Glutamatergic neuron (in vitro differentiated cells): ENCODE measurements at regions not wholly inside any gene's neighbourhood (a gene's known extent, or its start where the extent isn't known, plus 50 kb on each side); places are given as distances from the start of the nearest gene placed in this dataset.

ENCODE experiments used
- DNase-seq: peaks from one replicate; pipeline ENCODE4 v3.0.0; 2022
- H3K27ac Mint-ChIP-seq: one replicate; pipeline ENCODE4 v1.8.0; 2020; ENCODE audit warnings: mild to moderate bottlenecking, mixed read lengths, inconsistent platforms; ENCODE audit not compliant: unreplicated experiment
- H3K27me3 Mint-ChIP-seq: one replicate; pipeline ENCODE4 v1.8.0; 2020; ENCODE audit warnings: mild to moderate bottlenecking, moderate library complexity, mixed read lengths, inconsistent platforms; ENCODE audit not compliant: unreplicated experiment
- H3K36me3 Mint-ChIP-seq: one replicate; pipeline ENCODE4 v1.8.0; 2020; ENCODE audit warnings: mild to moderate bottlenecking, mixed read lengths, inconsistent platforms; ENCODE audit not compliant: unreplicated experiment
- H3K4me1 Mint-ChIP-seq: one replicate; pipeline ENCODE4 v1.8.0; 2020; ENCODE audit warnings: mild to moderate bottlenecking, low read depth, mixed read lengths, inconsistent platforms; ENCODE audit not compliant: unreplicated experiment
- H3K4me3 Mint-ChIP-seq: one replicate; pipeline ENCODE4 v1.8.0; 2020; ENCODE audit warnings: mild to moderate bottlenecking, mixed read lengths, inconsistent platforms; ENCODE audit not compliant: unreplicated experiment
- H3K9me3 Mint-ChIP-seq: one replicate; pipeline ENCODE4 v1.8.0; 2020; ENCODE audit warnings: mild to moderate bottlenecking, moderate library complexity, mixed read lengths, inconsistent platforms; ENCODE audit not compliant: unreplicated experiment
- TF ChIP-seq, protein P1 (sequence below): fragments of 200-600 bp; sonication (generic); IDR thresholded peaks from one replicate; pipeline ENCODE4 v1.5.0; 2021; ENCODE audit not compliant: partially characterized antibody, unreplicated experiment

DNA sequence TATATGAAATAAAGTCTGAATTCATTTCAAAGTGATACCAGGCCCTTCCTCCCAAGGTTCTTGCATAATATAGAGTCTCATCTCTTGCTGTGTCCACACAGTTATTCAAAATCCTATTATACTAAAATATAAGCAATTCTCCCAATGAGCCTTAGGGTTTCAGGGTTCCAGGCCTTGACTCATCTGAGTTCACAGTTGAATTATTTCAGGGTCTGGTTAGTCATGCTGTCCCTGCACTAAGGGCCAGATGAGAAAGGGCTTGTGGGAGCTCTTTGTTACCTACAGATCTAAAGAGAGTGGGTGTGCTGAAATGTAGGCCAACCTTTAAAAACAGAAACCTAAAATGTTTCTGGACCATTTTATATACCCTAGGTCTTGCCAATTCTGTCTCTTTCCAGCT, 337.5 kb upstream of the LRRC7 start:
- DNase-seq = no peak
- Mint-ChIP-seq H3K27ac (no peak overlapping the region), H3K36me3 (no peaks in the 10 kb centered on the region), H3K9me3 (no peaks in the 10 kb centered on the region), H3K4me1 (no peaks in the 10 kb centered on the region), H3K27me3 (no peaks in the 10 kb centered on the region), H3K4me3 (no peak overlapping the region)
- TF ChIP-seq, protein P1, sequence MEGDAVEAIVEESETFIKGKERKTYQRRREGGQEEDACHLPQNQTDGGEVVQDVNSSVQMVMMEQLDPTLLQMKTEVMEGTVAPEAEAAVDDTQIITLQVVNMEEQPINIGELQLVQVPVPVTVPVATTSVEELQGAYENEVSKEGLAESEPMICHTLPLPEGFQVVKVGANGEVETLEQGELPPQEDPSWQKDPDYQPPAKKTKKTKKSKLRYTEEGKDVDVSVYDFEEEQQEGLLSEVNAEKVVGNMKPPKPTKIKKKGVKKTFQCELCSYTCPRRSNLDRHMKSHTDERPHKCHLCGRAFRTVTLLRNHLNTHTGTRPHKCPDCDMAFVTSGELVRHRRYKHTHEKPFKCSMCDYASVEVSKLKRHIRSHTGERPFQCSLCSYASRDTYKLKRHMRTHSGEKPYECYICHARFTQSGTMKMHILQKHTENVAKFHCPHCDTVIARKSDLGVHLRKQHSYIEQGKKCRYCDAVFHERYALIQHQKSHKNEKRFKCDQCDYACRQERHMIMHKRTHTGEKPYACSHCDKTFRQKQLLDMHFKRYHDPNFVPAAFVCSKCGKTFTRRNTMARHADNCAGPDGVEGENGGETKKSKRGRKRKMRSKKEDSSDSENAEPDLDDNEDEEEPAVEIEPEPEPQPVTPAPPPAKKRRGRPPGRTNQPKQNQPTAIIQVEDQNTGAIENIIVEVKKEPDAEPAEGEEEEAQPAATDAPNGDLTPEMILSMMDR = no peak

DNA sequence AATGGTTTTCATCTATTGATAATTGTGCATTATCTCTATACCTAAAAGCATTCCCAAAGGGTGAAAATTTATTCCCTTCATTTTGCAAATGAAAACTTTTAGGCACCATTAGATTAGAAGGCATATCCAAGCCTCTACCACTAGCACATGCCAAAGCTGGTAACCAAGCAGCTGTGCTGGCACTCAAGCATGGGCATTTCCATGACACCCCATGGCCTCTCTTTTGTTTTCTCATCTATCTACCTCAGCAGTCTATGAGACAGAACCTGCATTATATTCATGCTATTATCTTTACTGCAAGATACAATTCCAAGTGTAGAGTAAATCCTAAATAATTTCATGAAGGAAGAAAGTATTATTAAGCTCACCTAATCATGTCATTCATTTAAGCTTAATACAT, 334.3 kb upstream of the LRRC7 start:
- Mint-ChIP-seq H3K27ac (no peak overlapping the region), H3K27me3 (no peaks in the 10 kb centered on the region), H3K4me3 (no peak overlapping the region), H3K36me3 (no peaks in the 10 kb centered on the region), H3K4me1 (no peaks in the 10 kb centered on the region), H3K9me3 (no peaks in the 10 kb centered on the region)
- DNase-seq = no peak
- TF ChIP-seq, protein P1 = no peak

DNA sequence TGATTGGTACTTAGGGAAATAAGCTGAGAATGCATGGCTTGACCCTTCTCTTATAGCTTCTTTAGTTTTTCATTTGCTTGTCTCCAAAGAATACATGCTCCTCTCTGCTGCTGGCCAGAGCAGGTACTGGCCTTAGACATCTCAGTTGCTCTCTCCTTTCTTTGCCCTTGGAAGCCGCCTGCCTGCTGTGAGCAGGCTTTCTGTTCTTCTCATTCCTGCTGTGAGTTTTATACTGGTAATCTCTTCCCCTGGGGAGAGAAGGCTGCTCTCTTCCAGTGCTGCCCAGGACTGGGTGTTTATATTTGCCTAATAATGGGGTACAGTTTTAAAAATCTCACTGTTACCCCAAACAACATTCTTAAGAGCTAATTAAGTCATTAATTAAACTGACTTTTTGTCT, 323.5 kb upstream of the LRRC7 start:
- no peaks in the 10 kb centered on the region for H3K36me3 Mint-ChIP-seq
- TF ChIP-seq, protein P1 = no peak
- peaks cover 16% of the 10 kb centered on the region for H3K4me1 Mint-ChIP-seq
- H3K9me3 Mint-ChIP-seq = no peaks in the 10 kb centered on the region
- peaks cover 1% of the 10 kb centered on the region for H3K27me3 Mint-ChIP-seq
- no peak overlapping the region for H3K4me3 Mint-ChIP-seq
- no peak overlapping the region for H3K27ac Mint-ChIP-seq
- DNase-seq = no peak

DNA sequence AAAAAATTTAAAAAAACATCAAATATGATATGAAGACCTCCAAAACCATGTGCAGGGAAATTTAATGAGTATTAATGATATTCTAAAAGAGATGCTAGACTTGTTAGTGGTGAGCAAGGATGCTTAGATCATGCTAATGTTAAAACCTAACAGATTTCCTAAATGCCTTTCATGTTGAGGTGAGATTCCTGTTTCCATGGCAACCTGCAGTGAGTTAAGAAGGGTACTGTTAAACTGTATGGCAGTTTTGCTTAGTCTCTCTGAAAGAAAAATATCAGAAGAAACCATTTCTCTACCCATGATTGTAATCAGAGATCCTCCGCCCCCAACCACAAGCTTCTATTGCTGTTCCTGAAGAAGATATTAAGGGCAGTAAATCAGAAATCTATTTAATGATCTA, 321.6 kb upstream of the LRRC7 start:
- peaks cover 16% of the 10 kb centered on the region for H3K4me1 Mint-ChIP-seq
- peaks cover 2% of the 10 kb centered on the region for H3K9me3 Mint-ChIP-seq
- H3K36me3 Mint-ChIP-seq = no peaks in the 10 kb centered on the region
- peaks cover 1% of the 10 kb centered on the region for H3K27me3 Mint-ChIP-seq
- H3K4me3 Mint-ChIP-seq = no peak overlapping the region
- DNase-seq = no peak
- H3K27ac Mint-ChIP-seq = no peak overlapping the region
- TF ChIP-seq, protein P1 = no peak

DNA sequence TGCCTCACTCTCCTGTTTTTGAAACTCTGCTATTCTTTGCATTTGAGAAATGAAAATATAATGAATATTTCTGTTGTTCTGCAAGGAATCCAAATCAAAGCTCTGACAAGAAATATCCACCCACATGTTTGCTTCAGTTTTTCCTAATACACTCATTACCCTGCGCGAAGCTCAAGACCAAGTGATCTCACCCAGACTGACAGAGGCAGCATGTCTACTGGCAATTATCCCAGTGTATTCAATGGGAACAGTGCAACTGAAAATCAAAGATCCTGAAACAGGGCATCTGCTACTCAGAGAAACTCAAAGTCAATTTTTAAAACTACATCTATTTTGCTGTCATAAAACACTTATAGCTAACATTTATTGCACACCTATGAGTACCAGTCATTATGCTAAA, 321.0 kb upstream of the LRRC7 start:
- Mint-ChIP-seq H3K27me3 (peaks cover 1% of the 10 kb centered on the region), H3K9me3 (peaks cover 2% of the 10 kb centered on the region), H3K27ac (no peak overlapping the region), H3K4me3 (no peak overlapping the region), H3K36me3 (no peaks in the 10 kb centered on the region), H3K4me1 (peaks cover 16% of the 10 kb centered on the region)
- TF ChIP-seq, protein P1 = no peak
- no peak for DNase-seq
